ACC112 (cell line): ENCODE measurements at regions not wholly inside any gene's neighbourhood (a gene's known extent, or its start where the extent isn't known, plus 50 kb on each side); places are given as distances from the start of the nearest gene placed in this dataset.

ENCODE experiments used
- H2AFZ ChIP-seq: fragments of 200-600 bp; sonication (generic); one replicate; pipeline ENCODE4 v1.6.0; 2017; ENCODE audit warnings: antibody characterized with exemption, low read length; ENCODE audit not compliant: unreplicated experiment
- H3K27ac ChIP-seq: fragments of 200-600 bp; sonication (generic); 2 replicates; pipeline ENCODE4 v1.5.1; 2014; ENCODE audit warnings: low read depth, mild to moderate bottlenecking, antibody characterized with exemption, low read length, moderate library complexity
- H3K27me3 ChIP-seq: fragments of 200-600 bp; sonication (generic); 2 replicates; pipeline ENCODE4 v1.6.1; 2014; ENCODE audit warnings: mild to moderate bottlenecking, antibody characterized with exemption, low read length, moderate library complexity, mixed read lengths; ENCODE audit not compliant: insufficient read depth
- H3K36me3 ChIP-seq: fragments of 200-600 bp; sonication (generic); 2 replicates; pipeline ENCODE4 v1.6.1; 2016; ENCODE audit warnings: mild to moderate bottlenecking, antibody characterized with exemption, low read length, moderate library complexity, mixed read lengths; ENCODE audit not compliant: insufficient read depth
- H3K4me1 ChIP-seq: fragments of 200-600 bp; sonication (generic); one replicate; pipeline ENCODE4 v1.6.1; 2016; ENCODE audit warnings: low read length, mixed read lengths; ENCODE audit not compliant: insufficient read depth, unreplicated experiment, control insufficient read depth
- H3K4me3 ChIP-seq: fragments of 200-600 bp; sonication (generic); 2 replicates; pipeline ENCODE4 v1.5.1; 2014; ENCODE audit warnings: mild to moderate bottlenecking, low read depth, low read length
- H3K79me2 ChIP-seq: fragments of 200-600 bp; sonication (generic); one replicate; pipeline ENCODE4 v1.6.0; 2016; ENCODE audit warnings: low read length; ENCODE audit not compliant: control insufficient read depth, unreplicated experiment, insufficient read depth

DNA sequence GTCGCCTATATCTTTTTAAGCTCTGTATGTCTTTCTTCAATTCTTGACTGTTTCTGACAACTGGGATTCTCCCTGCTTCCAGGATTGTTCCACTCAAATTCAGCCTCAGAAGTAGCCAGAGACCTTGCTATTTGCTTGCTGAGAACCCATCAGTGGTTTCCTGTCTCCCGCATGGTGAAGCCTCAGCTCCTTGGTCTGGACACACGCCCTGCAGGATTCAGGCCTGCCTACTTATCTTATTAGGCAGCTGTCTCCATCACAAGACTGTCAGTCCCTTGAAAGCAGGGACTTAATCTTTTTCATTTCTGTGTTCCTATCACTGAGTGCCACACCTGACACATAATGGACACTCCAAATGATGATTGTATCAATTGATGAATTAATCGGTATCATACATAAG, 175.3 kb downstream of the PLPP3 start:
- Histone ChIP-seq H3K4me1 (no peaks in the 10 kb centered on the region), H3K27ac (no peak overlapping the region), H2AFZ (no peak overlapping the region), H3K79me2 (no peaks in the 10 kb centered on the region), H3K36me3 (no peaks in the 10 kb centered on the region), H3K4me3 (no peak overlapping the region), H3K27me3 (no peaks in the 10 kb centered on the region)

DNA sequence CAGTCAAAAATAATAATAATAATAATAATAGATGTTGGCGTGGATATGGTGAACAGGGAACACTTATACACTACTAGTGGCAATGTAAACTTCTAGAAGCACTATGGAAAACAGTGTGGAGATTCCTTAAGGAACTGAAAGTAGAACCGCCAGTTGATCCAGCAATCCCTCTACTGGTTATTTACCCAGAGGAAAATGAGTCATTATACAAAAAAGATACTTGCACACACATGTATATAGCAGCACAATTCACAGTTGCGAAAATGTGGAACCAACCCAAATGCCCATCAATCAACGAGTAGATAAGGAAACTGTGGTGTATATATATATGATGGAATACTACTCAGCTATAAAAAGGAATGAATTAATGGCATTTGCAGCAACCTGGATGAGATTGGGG, 176.0 kb downstream of the PLPP3 start:
- H3K27ac ChIP-seq = no peak overlapping the region
- H3K4me1 ChIP-seq = no peaks in the 10 kb centered on the region
- H3K4me3 ChIP-seq = no peak overlapping the region
- H3K36me3 ChIP-seq = no peaks in the 10 kb centered on the region
- H2AFZ ChIP-seq = no peak overlapping the region
- H3K79me2 ChIP-seq = no peaks in the 10 kb centered on the region
- H3K27me3 ChIP-seq = no peaks in the 10 kb centered on the region

DNA sequence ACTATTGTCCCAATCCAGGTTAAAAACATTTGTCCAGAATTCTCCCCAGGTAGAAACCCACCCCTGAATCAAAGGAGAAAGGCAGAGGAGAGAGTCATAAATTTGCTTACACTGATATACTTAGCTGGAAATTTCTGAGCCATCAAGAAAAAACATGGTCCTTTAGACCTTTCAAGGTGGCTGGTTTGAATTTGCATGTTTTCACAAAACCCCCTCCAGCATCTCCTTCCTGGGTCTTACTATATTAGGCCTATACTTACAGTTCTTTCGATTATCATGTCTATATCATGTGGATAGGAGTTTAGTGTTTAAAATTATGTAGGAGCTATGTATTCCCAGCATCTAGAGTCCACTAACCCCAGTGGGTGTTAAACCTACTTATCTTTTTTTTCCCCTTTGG, 178.2 kb downstream of the PLPP3 start:
- Histone ChIP-seq H3K79me2 (no peaks in the 10 kb centered on the region), H2AFZ (no peak overlapping the region)

DNA sequence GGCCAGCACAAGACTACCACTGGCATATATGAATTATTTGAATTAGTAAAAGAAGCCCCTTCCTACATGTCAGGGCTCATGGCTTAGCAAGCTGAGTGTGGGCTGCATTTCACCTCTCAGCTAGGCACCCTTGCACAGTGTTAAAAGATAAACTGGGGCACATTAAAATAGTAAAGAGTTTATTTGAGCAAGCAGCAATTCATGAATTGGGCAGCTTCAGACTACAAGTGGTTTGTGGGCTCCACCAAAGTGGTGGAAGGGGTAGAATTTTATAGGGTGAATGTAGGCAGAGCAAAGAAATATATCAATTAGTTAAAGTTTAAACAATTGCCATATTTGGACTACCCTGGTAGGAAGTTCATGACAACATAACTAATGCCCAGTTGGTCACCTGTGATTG, 178.8 kb downstream of the PLPP3 start:
- Histone ChIP-seq H3K79me2 (no peaks in the 10 kb centered on the region), H3K4me1 (no peaks in the 10 kb centered on the region), H3K27me3 (no peaks in the 10 kb centered on the region), H3K36me3 (no peaks in the 10 kb centered on the region), H3K4me3 (no peak overlapping the region), H2AFZ (no peak overlapping the region), H3K27ac (no peak overlapping the region)

More for the DNA sequence above, 178.2 kb downstream of the PLPP3 start:
- Histone ChIP-seq H3K4me1 (no peaks in the 10 kb centered on the region), H3K27me3 (no peaks in the 10 kb centered on the region), H3K36me3 (no peaks in the 10 kb centered on the region), H3K27ac (no peak overlapping the region), H3K4me3 (no peak overlapping the region)

DNA sequence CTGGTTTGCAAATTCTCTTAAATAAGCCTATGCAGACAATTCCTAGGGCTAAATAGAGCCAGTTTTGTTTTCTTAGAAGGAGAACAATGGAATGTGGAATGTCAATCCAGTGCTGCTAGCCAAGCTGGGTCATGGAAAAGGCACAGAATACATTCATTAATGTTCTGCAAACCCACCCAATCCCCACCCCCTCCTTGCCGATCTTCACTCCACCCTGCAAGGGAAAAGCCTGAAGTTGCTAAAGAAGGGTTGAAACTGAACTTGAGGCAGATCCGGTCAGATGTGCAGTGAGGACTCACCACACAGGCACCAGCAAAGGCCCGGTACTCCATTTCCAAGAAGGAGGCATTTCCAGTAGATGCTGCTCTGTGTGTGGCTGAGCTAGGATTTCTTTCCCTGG, 179.6 kb downstream of the PLPP3 start:
- H3K27me3 ChIP-seq = no peaks in the 10 kb centered on the region
- no peaks in the 10 kb centered on the region for H3K36me3 ChIP-seq
- H3K27ac ChIP-seq = no peak overlapping the region
- no peaks in the 10 kb centered on the region for H3K4me1 ChIP-seq
- no peak overlapping the region for H3K4me3 ChIP-seq
- no peaks in the 10 kb centered on the region for H3K79me2 ChIP-seq
- no peak overlapping the region for H2AFZ ChIP-seq

GRCh38 chr1:56399326-56399725, 180.0 kb downstream of the PLPP3 start:
- no peaks in the 10 kb centered on the region for H3K4me1 ChIP-seq
- no peaks in the 10 kb centered on the region for H3K36me3 ChIP-seq
- no peak overlapping the region for H2AFZ ChIP-seq
- no peaks in the 10 kb centered on the region for H3K27me3 ChIP-seq
- H3K79me2 ChIP-seq = no peaks in the 10 kb centered on the region
- H3K27ac ChIP-seq = no peak overlapping the region
- H3K4me3 ChIP-seq = no peak overlapping the region

DNA sequence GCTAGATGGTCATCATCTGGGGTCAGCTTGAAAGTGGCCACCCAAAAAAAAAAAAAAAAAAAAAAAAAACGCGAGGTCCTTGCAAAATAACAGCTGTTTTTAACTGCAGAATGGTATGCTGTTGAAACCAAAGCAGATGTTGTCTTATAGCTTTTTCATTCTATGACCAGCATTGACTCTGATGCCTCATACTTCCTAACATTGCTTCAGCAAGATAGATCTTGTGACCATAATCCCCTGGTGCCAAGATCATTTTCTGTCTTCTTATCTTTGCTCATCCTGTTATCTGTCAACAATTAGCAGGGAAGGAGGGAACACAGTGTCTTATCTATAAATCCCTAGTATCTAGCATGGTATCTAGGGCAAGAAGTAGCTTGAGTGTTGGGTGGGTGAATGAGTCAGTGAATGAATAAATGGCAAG, 181.5 kb downstream of the PLPP3 start:
- Histone ChIP-seq H2AFZ (no peak overlapping the region), H3K79me2 (no peaks in the 10 kb centered on the region), H3K4me3 (no peak overlapping the region), H3K27me3 (no peaks in the 10 kb centered on the region), H3K36me3 (no peaks in the 10 kb centered on the region), H3K4me1 (no peaks in the 10 kb centered on the region), H3K27ac (no peak overlapping the region)

- no peaks in the 10 kb centered on the region for H3K36me3 ChIP-seq
- no peak overlapping the region for H3K4me3 ChIP-seq
- H3K79me2 ChIP-seq = no peaks in the 10 kb centered on the region
- no peak overlapping the region for H3K27ac ChIP-seq
- H3K4me1 ChIP-seq = no peaks in the 10 kb centered on the region
- H2AFZ ChIP-seq = no peak overlapping the region
- no peaks in the 10 kb centered on the region for H3K27me3 ChIP-seq
Observed at GRCh38 chr1:56397409-56397808, 182.0 kb downstream of the PLPP3 start.

DNA sequence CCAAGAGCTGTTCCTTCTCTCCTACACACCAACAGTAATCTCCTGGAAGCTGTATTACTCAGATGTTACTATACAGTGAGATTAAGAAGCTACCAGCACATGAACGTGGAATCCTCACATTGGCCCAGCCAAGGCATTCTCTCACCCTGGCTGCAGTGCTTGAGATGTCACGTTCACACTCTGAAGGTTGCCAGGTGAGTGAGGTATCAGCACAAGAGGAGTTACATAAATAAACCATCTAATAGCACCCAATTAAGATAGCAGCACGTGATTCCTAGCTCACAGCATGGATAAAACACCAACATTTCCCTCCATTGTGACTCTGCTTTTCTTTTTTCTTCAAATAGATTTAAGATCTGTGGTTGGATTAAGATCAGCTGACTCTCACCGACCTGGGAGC, 182.8 kb downstream of the PLPP3 start:
- no peak overlapping the region for H3K27ac ChIP-seq
- H3K27me3 ChIP-seq = no peaks in the 10 kb centered on the region
- H2AFZ ChIP-seq = no peak overlapping the region
- no peaks in the 10 kb centered on the region for H3K36me3 ChIP-seq
- no peak overlapping the region for H3K4me3 ChIP-seq
- H3K79me2 ChIP-seq = no peaks in the 10 kb centered on the region
- H3K4me1 ChIP-seq = no peaks in the 10 kb centered on the region

DNA sequence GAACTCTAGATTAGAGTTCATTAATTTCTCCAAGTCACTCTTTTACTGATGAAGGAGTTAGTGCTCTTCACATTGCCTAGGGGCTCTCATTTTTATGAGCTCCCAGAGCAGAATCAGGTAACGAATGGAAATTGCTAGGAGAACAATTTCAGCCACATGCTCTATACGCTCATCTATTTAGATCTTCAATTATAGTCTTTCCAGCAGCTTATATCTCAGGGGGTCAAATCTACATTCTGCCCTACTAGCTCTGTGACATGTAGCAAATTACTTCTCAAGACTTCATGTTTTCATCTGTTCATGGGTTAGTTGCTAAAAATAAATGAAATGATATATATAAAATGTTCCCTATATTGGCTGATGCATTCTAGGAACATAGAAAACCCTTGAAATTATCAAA, 183.6 kb downstream of the PLPP3 start:
- H3K4me1 ChIP-seq = no peaks in the 10 kb centered on the region
- H3K27ac ChIP-seq = no peak overlapping the region
- H3K27me3 ChIP-seq = no peaks in the 10 kb centered on the region
- no peaks in the 10 kb centered on the region for H3K36me3 ChIP-seq
- H3K4me3 ChIP-seq = no peak overlapping the region
- no peaks in the 10 kb centered on the region for H3K79me2 ChIP-seq
- no peak overlapping the region for H2AFZ ChIP-seq

DNA sequence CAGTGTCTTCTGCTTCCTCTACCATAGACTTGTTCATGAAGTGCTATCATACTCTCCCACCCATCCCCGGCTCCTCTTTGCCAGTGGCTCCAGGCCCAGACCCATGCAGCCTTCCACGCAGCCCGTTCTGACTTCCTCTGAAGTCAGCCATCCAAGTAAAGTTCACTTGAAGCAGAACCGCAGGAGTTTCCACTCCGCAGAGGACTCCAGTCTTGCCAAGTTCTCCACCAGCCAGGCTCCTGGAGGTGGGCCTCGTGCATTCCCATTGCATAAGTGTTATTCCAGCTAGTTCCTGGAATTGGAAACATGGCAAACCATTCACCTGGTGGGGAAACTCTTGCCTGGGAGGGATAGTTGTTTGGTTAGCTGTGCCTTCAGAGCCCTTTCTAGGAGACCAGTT, 185.1 kb downstream of the PLPP3 start:
- H3K4me3 ChIP-seq = no peak overlapping the region
- H3K79me2 ChIP-seq = no peaks in the 10 kb centered on the region
- no peaks in the 10 kb centered on the region for H3K4me1 ChIP-seq
- no peak overlapping the region for H3K27ac ChIP-seq
- no peaks in the 10 kb centered on the region for H3K36me3 ChIP-seq
- H3K27me3 ChIP-seq = no peaks in the 10 kb centered on the region
- H2AFZ ChIP-seq = no peak overlapping the region
